Kasumi-1 (cell line): ENCODE measurements at regions not wholly inside any gene's neighbourhood (a gene's known extent, or its start where the extent isn't known, plus 50 kb on each side); places are given as distances from the start of the nearest gene placed in this dataset.

Experiments
- DNase-seq, 2 experiments: peaks; one replicate each; lab custom pipeline; 2025; lab: John Stamatoyannopoulos, UW

DNA sequence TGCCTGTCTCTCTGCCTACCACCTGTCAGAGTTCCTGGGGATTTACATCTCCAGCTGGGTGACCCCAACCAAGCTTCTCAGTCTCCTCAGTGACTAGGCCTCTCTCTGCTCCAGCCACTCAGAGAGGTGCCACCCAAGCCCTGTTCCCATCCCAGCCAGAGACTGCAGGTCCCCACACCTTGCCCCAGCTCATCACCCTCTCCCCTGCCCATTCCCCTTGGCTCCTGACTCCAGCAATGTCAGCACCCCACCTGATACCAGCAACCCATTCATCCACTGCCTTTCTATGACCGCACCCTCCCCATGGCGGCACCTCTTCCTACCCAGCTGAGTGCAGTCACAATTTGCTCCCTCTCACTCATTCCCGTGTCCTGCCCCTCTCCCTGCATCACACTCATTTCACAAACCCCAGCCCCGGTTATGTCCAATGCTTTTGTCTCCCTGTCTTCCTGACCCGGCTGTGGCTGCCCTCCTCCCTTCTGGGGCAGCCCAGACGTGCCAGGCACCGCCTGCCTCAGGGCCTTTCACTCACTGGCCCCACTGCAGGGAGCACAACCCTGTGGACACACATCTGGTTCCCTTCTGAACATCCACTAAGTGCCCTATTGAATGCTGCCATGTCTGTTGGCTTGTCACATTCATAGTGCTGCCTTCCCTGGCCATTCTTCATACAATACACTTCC is 494.8 kb upstream of the HS6ST1 start:
- no peak for DNase-seq

DNA sequence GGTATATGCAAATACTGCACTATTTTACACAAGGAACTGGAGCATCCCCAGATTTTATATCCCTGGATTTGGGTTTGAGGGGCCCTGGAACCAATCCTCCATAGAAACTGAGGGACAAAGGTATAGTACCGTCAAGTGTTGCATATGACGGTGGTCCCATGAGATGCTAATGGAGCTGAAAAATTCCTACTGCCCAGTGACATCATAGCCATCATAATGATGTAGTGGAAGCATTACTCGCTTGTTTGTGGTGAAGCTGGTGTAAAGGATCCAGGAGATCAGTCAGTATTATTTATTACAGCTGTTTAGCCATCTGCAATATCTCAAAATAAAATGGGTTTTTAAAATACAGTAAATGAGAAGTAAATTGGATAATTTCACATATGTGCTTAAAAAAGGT is 496.6 kb upstream of the HS6ST1 start:
- DNase-seq, result no peak

DNA sequence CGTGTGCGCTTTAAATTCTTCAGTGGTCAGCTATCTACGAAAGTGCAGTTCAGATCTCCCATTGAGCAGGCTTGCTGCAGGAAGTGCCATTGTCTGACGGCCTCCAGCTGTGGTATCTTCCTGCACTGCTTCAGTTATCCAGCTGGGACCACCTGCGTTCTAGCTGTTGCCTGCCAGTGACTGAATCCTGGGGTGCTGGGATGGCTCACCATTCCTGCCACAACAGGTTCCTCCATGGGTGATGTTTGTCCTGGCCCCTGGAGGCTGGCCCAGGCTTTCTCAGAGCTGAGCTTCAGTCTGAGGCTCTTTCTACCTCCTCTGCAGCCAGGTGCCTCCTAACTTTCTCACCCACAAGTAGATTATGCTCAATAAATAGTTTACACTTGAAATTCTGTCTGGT is 498.5 kb upstream of the HS6ST1 start:
- DNase-seq, result no peak

DNA sequence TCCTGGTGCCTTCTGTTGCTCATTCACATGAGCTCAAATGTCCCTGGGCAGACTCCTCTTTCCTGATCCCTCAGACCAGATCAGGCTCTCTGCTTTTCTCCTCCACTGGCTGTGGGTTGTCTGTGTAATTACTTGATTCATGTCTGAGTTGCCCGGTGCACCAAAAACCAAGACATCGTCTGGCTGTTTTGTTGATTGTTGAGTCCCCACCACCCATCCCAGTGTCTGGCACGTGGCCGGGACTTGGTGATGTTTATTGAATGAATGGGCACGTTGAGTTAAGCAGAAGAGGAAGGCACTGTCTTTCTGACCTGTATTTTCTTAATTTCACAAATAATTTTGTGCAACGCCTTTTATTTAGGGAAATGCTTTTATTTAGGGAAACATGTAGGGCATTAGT is 499.1 kb upstream of the HS6ST1 start:
- DNase-seq, result no peak

DNA sequence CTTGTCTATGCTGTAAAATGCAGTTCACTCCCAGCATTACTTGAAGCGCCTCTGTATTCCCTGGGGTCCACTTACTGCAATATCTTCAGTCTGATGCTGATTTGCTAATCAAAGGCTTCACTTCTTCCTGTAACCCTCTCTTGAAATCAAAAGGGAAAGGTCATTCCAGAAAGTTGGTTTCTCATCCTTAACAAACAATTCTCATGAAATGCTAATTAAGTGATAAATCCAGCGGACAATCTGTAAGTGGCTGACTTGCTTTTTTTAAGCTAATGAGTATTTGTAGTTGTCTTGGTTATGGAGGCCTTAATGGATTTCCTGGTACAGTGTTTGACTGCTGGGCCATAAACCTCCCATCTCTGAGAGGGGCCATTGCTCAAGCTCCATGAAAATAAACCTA is 499.6 kb upstream of the HS6ST1 start:
- no peak for DNase-seq

DNA sequence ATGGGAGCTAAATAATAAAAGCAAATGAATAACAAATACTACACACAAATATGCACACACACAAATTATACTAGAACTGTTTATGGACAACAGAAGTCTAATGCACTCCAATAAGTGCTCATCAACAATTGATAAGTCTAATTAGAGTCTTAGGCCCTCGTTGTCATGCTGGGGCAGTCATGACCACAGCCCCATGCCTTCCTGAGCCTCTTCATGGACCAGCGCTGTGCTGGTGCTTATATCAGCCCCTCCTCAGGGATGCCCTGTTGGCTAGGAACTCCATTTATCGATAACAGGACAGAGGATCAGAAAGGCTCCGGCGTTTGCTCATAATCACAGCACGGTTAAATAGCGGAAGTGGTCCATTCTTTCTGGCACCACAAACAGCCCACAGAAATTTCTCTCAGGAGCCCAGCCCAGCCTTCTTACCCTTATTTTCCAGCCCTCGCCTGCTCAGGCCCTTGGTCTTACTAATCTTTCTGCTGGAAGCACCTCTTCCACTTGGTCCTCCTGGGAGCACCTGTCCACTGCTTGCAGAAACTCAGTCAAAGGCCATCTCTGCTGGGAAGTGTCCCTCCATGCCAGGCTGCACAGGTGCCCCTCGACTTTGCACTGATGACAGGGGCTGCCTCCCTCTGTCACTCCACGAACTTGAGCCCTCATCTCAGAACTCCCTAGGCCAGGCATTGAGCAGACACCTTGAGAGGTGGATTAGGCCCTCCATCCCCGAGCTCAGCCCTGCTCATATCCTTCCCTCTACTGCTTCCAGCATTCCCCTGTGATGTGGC is 500.2 kb upstream of the HS6ST1 start:
- no peak for DNase-seq

DNA sequence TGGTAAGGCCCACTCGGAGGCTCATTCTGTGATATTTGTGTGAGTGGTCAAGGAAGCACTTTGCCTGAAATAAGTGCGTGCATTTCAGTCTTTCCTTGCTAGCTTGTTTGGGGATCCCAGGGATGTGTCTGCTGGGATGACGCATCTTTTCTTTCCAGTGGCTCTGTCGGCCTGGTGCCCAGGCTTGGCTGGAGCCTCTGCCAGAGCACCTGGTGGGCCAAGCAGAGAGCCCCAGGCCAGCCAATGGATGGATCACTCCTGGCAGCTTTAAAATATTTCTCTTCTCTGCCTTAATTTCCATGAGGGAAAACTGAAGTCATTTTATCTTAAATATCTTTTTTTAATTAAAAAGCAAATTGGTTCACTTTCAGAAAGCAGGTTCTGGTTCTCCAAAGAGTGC is 501.8 kb upstream of the HS6ST1 start:
- DNase-seq, result no peak

DNA sequence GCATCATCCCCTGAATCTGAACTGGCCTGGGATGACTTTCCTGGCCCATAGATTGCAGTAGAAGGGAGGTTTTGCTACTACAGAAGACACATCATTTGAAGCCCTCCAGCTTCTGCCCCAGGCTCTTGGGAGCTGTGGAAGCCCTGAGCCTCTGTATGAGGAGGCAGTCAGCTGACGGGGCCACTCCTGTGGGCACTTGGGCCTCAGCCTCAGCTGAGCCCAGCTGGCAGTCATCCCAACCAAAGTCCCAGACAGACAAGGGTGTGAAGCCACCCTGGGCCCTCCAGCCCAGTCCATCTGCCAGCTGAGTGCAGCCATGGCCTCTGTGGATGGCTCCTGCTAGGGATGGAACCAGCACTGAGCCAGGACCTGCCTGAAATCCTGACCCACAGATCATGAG is 502.3 kb upstream of the HS6ST1 start:
- DNase-seq, result no peak

DNA sequence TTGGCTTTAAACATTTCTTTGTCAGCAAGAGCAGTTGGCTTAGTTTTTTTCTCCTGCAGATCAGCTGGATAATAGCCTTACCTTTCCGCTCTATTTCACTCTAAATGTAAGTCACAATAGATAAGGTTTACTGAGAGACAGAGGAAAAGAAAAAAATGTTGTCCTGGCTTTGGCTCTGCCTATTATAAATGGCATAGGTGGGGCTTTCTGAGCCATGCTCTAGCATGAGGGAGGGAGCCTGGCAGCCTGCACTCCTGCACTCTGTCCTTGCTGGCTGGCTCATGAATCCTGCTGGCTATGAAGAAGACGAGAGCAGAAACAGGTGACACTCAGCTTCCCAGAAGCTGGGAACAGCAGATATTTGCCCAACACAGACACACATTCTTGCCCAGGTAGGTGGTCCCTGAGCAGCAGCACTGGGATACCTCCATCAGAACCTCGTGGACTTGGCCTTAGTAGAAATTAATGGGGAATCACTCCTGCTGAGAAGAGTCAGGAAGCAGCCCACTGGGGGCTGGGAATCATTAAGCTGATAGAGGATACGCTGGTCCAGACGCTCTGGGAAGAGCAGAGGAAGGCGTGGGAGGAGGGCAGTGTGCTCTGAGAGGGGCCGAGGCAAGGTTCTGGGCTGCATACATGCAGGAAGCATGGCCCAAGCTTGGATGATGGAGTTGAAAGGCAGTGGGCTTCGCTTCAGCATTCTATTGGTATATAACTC is 514.4 kb upstream of the HS6ST1 start:
- DNase-seq, result no peak

DNA sequence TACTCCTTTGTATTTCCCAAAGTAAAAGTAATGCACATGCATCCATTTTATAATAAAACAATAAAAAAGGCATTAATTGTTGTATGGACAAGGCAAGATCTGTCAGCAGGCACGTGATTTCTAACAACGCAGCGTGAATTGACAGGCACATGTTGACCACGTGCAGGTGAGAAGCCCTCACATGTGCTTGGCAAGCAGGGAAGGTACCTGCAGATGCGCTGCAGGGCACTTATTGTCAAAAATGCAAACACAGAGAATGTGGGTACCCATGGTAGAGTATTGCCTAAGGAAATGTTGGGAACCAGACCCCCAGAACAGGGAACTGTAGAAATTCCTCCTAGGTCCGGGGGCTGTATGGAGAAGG is 515.0 kb upstream of the HS6ST1 start:
- DNase-seq, result no peak

DNA sequence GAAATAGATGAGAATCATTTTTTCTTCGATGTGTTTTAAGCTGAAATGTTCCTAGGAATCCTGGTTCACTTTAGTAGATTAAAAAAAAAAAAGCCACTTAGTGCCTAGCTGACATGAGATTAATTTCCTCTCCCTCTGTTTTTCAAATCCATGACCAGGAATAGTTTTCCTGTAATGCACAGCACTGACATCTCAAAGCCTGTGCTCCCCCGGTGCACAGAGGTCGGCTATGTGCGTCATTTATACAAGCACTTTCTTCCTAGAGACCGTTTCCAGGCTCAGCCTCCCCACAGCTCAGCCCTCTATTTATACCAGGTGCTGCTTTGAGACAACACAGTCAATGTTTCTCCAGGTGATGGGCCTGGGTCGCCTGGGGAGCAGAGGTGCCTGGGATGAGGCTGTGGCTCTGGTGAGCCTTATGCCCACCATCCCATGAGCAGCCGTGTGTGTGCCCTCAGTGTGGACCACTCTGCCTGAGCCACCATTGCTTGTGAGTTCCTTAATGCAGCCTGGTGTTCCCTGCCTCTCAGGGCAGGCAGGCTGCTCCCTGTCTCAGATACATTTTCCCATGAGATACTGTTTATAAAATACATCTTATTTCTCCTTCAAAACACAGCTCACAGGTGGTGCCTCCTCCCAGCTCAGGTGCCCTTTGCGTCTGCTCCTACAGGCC is 515.7 kb upstream of the HS6ST1 start:
- no peak for DNase-seq

DNA sequence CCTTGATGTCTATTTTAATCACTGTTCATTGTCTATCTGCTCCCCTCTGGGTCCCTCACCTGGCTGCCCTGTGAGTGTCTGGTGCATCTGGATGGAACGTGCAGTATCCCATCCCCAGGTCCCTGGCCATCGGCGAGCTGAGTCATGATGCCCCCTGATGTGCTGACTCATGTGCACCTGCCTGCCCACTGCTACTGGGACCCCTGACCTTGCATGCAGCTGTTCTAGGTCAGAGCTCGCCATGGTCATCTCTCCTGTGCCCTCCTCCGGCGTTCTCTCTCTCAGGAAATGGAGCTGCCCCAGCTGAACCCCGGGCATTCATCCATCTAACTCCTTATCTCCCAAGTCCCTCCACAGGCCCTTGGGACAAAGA is 516.2 kb upstream of the HS6ST1 start:
- DNase-seq, result no peak

DNA sequence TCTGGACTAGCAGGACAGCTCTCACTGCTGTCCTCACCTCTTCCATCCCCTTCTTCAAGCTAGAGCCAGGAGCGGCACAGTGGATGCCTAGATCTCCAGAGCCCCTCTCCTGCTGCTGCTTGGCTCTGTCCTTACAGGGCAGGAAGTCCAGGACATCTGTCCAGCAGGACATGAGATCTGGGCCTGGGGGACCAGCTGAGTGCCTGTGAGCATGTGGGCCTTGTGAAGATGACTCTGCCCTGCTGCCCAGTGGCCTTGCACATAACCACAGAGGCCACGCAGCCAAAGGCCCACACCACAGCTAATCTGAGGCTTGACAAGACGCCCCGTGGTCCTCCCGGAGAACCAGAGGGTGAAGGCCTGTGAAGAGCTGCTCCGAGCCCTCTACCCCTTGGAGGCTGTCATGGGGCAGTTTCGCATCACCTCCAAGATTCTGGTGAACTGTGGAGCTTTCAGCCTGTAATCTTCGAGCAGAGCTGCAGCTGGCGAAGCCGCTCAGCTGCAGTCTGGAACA is 516.7 kb upstream of the HS6ST1 start:
- DNase-seq, result no peak

DNA sequence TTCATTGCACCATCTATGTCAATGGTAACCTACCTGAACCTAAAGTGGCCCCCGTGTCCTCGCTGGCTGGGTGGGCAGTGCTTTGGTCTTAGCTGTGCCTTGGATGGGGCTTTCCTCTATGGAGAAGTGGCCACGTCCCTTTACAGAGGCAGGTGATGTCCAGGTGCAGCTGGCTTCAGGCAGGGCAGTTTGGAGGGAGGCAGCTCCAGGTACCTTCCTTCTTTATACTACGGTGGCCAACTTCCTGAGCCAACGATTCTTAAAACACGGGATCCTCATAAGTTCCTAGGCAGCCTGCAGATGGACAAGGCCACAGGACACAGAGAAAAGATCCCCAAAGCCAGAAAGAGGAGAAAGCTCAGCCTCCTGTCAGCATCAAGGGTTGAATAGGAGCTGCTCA is 517.3 kb upstream of the HS6ST1 start:
- no peak for DNase-seq

DNA sequence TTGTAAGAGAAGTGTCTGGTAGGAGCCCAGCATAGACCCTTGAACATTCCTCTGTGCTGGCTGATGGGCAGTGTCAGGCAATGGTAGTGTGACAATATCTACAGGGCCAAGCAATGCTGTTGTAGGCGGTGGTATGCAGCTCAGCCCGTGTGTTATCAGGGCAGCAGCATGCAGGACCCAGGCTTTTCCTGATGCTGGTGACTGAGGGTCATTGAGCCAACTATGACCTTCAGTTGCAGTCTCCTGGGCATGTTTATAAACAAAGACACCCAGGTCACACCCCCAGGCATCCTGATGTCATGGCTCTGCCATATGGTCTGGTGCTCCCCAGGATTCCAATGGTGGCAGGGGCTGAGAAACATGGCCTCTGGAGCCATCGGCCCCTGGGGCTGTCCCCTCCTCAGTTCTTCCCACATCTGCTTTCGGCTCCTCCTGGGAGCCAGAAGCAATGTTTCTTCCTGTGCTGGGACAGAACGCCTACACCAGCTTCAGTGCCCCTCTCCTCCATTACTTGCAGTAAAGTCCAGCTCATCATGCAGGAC is 518.0 kb upstream of the HS6ST1 start:
- no peak for DNase-seq

DNA sequence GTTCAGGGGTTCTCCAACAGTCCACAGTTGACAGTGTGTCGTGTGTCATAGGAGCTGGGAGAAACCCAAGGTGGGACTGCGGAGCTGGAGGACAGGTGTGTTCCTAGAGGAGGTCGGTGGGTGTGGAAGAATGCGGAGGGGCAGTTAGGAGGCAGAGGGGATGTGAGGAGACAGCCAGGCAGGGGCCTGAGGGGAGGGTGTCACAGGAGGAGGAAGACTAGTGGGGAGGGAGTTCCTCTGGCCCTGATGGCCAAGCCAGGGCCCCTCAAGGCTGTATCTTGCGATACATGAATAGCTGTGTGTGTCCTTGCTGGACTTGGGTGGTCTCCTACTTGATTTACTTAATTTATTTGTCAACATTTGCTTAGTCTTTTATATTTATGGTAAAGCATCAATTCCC is 519.6 kb upstream of the HS6ST1 start:
- no peak for DNase-seq

DNA sequence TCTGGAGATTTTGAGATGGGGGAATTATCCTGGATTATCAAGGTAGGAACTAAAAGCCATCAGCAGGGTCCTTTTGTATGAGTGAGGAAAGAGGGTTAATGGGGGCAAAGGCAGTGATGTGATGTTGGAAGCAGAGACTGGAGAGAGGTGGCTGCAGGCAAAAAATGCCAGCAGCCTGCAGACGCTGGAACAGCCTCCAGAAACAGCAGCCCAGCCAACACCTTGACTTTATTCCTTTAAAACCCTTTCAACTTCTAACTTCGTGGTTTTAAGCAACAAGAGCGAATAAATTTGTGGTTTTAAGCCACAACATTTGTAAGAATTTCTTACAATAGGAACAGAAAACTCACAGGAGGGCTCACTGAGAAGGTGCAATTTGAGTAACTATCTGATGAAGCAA is 523.1 kb upstream of the HS6ST1 start:
- no peak for DNase-seq

DNA sequence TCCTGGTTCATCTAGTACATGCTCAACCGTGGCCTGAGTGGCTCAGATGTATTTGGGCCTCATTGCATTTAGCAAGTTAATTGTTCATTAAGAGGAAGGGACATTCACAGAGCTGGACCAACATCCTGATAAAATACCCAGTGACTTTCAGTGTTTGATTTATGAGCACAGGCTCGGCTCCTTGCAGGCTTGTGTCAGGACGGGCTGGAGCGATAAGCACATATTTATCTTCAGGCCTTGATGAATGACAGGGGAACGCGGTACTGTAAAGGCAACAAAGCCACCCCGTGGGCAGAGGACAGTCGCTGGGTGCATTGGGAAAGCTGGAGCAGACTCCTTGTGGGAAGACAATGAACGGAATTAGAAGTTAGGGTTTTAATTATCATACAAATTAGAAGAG is 548.6 kb upstream of the HS6ST1 start:
- DNase-seq, result no peak

DNA sequence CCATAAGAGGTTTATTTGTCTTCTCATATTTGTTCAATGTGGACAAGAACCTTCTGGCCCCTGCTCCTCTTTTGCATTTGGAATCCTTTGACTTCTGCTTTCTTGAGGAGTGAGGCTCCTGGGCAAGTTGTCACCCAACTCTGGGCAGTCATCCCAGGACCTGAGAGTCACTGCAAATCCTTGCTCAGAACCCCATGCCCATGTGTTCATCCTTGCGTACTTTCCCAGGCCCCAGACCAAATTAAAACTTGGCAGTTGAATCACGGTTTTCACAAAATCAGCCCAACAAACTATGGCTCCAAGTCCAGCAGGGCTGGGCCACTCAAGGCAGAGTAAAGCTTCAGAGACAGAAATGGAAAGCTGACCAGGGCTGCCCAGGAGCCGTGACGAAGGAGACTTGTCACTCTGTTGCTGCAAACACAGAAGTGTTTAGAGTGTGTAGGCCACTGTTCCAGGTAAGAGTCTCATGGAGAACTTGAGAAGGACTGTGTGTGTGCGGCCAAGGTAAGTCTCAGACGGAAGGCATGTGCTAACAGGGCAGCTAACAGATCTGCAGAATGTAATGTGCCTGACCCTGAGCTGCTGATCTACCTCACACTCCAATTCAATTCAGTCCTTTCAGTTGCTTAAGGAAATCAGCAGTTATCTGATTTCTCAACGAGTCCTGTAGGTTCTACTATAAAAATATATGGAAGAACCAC is 549.4 kb upstream of the HS6ST1 start:
- no peak for DNase-seq

DNA sequence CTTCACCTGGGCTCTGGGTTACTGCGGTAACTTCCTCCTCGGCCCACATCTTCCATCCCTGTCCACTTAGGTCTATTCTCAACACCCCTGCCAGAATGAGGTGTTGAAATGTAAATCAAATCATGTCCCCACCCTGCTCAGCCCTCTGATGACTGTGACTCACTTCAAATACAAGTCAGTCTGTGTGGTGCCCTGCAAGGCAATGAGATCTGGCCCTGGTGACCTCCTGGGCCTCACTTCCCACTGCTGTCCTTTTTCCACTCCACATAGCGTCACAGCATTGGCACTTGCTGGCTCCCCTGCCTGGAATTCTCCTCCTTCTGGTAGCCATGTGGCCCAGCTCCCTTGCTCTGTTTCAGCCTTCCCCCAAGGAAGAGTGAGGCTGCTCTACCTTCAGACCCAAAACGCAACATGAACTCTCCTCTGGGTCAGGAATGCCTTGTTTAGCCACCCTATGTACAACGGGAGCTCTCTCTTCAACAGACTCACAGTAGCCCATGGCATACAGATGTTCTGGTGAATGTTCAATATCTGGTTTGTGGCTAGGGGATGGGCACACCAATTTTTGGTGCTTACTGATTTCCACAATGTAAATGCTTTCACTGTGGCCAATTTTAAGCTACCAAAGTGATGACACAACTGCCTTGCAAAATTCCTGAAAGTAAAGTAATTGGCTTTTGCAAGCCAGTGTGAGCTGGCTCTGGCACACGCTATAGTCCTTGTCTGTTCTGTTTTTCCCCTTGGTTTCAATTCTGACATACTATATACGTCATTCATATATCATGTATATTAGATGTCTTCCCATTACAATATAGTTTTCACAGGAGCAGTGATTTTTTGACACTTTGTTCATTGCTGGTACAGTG is 550.3 kb upstream of the HS6ST1 start:
- no peak for DNase-seq

DNA sequence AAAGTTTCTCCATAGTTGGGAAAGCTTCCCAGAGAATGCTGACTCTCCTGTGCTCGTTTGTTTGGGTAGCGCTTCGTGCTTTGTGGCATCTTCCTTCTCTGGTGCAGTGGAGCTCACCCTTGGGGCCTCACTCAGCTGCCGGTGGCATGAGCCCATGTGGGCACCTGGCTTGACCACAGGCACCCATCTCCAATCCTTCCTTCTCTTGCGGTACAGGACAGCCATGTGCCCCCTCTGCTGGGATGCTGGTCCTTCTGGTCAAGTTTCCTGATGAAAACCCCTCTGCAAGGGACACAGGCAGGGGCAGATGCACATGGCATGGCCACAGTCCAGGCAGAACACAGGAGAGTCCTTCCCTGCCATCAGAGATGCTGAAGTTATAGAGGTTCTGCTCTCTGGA is 555.9 kb upstream of the HS6ST1 start:
- no peak for DNase-seq
